K562 (cell line): ENCODE measurements at regions not wholly inside any gene's neighbourhood (a gene's known extent, or its start where the extent isn't known, plus 50 kb on each side); places are given as distances from the start of the nearest gene placed in this dataset.

Experiments used
- ATAC-seq: fragments of 200-7000 bp; cut with Tn5 transposase; 3 replicates; pipeline ENCODE4 v1.9.1; 2020; ENCODE audit warnings: moderate library complexity
- BruUV-seq: library from RNA; stranded (reverse); fragments of 400-500 nt; replicated peaks from 2 replicates; lab custom pipeline; 2021; lab: Mats Ljungman, UMichigan
- CTCF ChIA-PET: fragments of 300-600 bp; formaldehyde crosslinking; extraction: SDS; loops from one replicate; lab custom pipeline; 2021; ENCODE audit warnings: low intra/inter-chr PET ratio; lab: Yijun Ruan, JAX
- POLR2A ChIA-PET: fragments of 300-600, 350-650 bp; sonication (Branson Sonifier 250); formaldehyde crosslinking; extraction: SDS; loops from one replicate; lab custom pipeline; 2021; ENCODE audit warnings: antibody characterized with exemption, inconsistent platforms; lab: Yijun Ruan, JAX
- DNase-seq, 4 experiments: peaks; one replicate each; pipeline versions ENCODE4 v3.0.0 to v3.0.0-alpha.2; 2011 to 2018; ENCODE audit warnings: low spot score in 3 of 4, mixed read lengths in 3 of 4; ENCODE audit errors: extremely low read depth in 1 of 4
- FAIRE-seq: peaks from 2 replicates; lab custom pipeline; 2011; peaks lifted over from hg19 to GRCh38; lab: Jason Lieb, UNC
- H2AFZ ChIP-seq: 2 replicates; pipeline ENCODE4 v1.6.0; 2011; ENCODE audit warnings: low read depth, low read length, control low read depth, inconsistent platforms
- H3K27ac ChIP-seq: fragments of 200-600 bp; 3 replicates; pipeline ENCODE4 v1.8.0; 2011; ENCODE audit warnings: low read depth, mild to moderate bottlenecking, control low read depth, inconsistent platforms, low read length, moderate library complexity, mixed read lengths; ENCODE audit errors: extremely low read depth
- H3K27me3 ChIP-seq, 2 experiments: fragments of 300-600 bp in 1 of 2; 2 replicates in 1 of 2; 3 replicates in 1 of 2; pipeline versions ENCODE4 v1.6.0 to v1.8.0; 2011; ENCODE audit warnings: inconsistent platforms in 2 of 2, low read length in 2 of 2, mild to moderate bottlenecking in 1 of 2, mixed read lengths in 1 of 2, moderate library complexity in 1 of 2; ENCODE audit not compliant: control insufficient read depth in 2 of 2, insufficient read depth in 2 of 2
- H3K36me3 ChIP-seq: fragments of 300-600 bp; 3 replicates; pipeline ENCODE4 v1.8.0; 2011; ENCODE audit warnings: mild to moderate bottlenecking, low read length, inconsistent platforms; ENCODE audit not compliant: control insufficient read depth, insufficient read depth
- H3K4me1 ChIP-seq, 2 experiments: fragments of 200-600 bp in 1 of 2; replicated peaks in 1 of 2; 2 replicates in 1 of 2; 3 replicates in 1 of 2; pipeline versions ENCODE4 v1.5.1 to v1.8.0; 2011; ENCODE audit warnings: inconsistent platforms in 2 of 2, low read length in 2 of 2, mild to moderate bottlenecking in 1 of 2, mixed read lengths in 1 of 2, moderate library complexity in 1 of 2; ENCODE audit not compliant: control insufficient read depth in 2 of 2, insufficient read depth in 2 of 2
- H3K4me2 ChIP-seq: 2 replicates; pipeline ENCODE4 v1.6.1; 2011; ENCODE audit warnings: low read length, control low read depth, inconsistent platforms, mixed read lengths; ENCODE audit not compliant: insufficient read depth
- H3K4me3 ChIP-seq: fragments of 200-600 bp; sonication (generic), shearing (Covaris generic); 2 replicates; pipeline ENCODE4 v1.5.1; 2016; ENCODE audit warnings: control low read depth, inconsistent platforms
- H3K79me2 ChIP-seq: fragments of 200-600 bp; 3 replicates; pipeline ENCODE4 v1.8.0; 2011; ENCODE audit warnings: low read length, inconsistent platforms; ENCODE audit not compliant: control insufficient read depth, insufficient read depth
- H3K9ac ChIP-seq, 2 experiments: 2 replicates each; pipeline versions ENCODE4 v1.6.0 to v1.6.1; 2011; ENCODE audit warnings: low read depth in 2 of 2, low read length in 2 of 2, control low read depth in 1 of 2, inconsistent platforms in 1 of 2, mild to moderate bottlenecking in 1 of 2, mixed read lengths in 1 of 2; ENCODE audit not compliant: insufficient read depth in 1 of 2
- H3K9me1 ChIP-seq: one replicate; pipeline ENCODE4 v1.6.0; 2011; ENCODE audit warnings: inconsistent platforms, mild to moderate bottlenecking, low read length, moderate library complexity; ENCODE audit not compliant: control insufficient read depth, insufficient read depth
- H3K9me3 ChIP-seq: replicated peaks from 2 replicates; pipeline ENCODE4 v1.5.1; 2011; ENCODE audit warnings: low read depth, low read length, inconsistent platforms; ENCODE audit not compliant: control insufficient read depth, insufficient read depth
- H4K20me1 ChIP-seq: replicated peaks from 2 replicates; pipeline ENCODE4 v1.6.1; 2011; ENCODE audit warnings: low read length, inconsistent platforms, mixed read lengths; ENCODE audit not compliant: control insufficient read depth, insufficient read depth
- CXXC5 ChIP-seq: fragments of 250-450 bp; sonication (Bioruptor Pico); IDR thresholded peaks from 2 replicates; pipeline ENCODE4 v1.8.0; 2022; ENCODE audit warnings: inconsistent platforms, mild to moderate bottlenecking, moderate library complexity
- NFATC3 ChIP-seq: fragments of 450-650 bp; IDR thresholded peaks from 2 replicates; pipeline ENCODE4 v1.6.1; 2017; ENCODE audit warnings: mild to moderate bottlenecking
- RNF219 ChIP-seq: fragments of 250-450 bp; sonication (Bioruptor Pico); IDR thresholded peaks from 2 replicates; pipeline ENCODE4 v1.5.0; 2022; ENCODE audit warnings: mild to moderate bottlenecking
- SNIP1 ChIP-seq: fragments of 450-650 bp; IDR thresholded peaks from 2 replicates; pipeline ENCODE4 v1.7.1; 2017; ENCODE audit warnings: low read depth, mild to moderate bottlenecking
- TAL1 ChIP-seq: fragments of 450-650 bp; IDR thresholded peaks from 2 replicates; pipeline ENCODE4 v1.6.1; 2016; ENCODE audit warnings: mild to moderate bottlenecking
- THAP7 ChIP-seq: fragments of 250-450 bp; sonication (Bioruptor Pico); IDR thresholded peaks from 2 replicates; pipeline ENCODE4 v1.5.0; 2021
- THRA ChIP-seq: fragments of 450-650 bp; IDR thresholded peaks from 2 replicates; pipeline ENCODE4 v1.6.1; 2017; ENCODE audit warnings: mild to moderate bottlenecking, moderate library complexity
- U2AF2 ChIP-seq: fragments of 200-400 bp; formaldehyde crosslinking; optimal IDR thresholded peaks from 2 replicates; pipeline ENCODE3; 2017; ENCODE audit warnings: low read depth, mild to moderate bottlenecking, low read length
- WHSC1 ChIP-seq: IDR thresholded peaks from one replicate; pipeline ENCODE4 v1.6.1; 2012; ENCODE audit warnings: low read length, control low read depth, inconsistent platforms
- ZNF224 ChIP-seq: sonication (generic); formaldehyde crosslinking; IDR thresholded peaks from 2 replicates; pipeline ENCODE4 v1.8.0; 2022; ENCODE audit warnings: mild to moderate bottlenecking, missing genetic modification reagents
- WGBS: fragments of 100-300 bp; shearing (Covaris generic); methylation state at CpG from one replicate; pipeline ENCODE4 v1.1.6; 2016; ENCODE audit warnings: low coverage, mixed read lengths; ENCODE audit not compliant: insufficient coverage; ENCODE audit errors: missing lambda C conversion rate; 5-methylcytosine and 5-hydroxymethylcytosine counted together
- in situ Hi-C: fragments of 300-500 bp; cut with MboI; formaldehyde crosslinking; loops from 4 replicates; pipeline ENCODE4 v1.15.0; 2018; ENCODE audit warnings: inconsistent platforms, mixed read lengths
- intact Hi-C: fragments of 100-400 bp; cut with micrococcal nuclease; formaldehyde crosslinking; loops from 2 replicates; pipeline ENCODE4 v1.14.2; 2022

GRCh38 chr5:106189121-106189809, 1481.5 kb downstream of the EFNA5 start:
- TF ChIP-seq NFATC3 (no peak), RNF219 (no peak), CXXC5 (CRISPR knock-in tag) (no peak), SNIP1 (no peak), U2AF2 (no peak), TAL1 (no peak), THAP7 (CRISPR knock-in tag) (no peak), ZNF224 (CRISPR knock-in tag) (no peak), WHSC1 (no peak), THRA (no peak)
- CTCF ChIA-PET = no interaction called here

More at GRCh38 chr5:106189121-106189809, 1481.5 kb downstream of the EFNA5 start:
- H3K9ac ChIP-seq = no peak overlapping the region
- BruUV-seq = no TSS peak
- POLR2A ChIA-PET = no interaction called here
- DNase-seq (no peak), FAIRE-seq (no peak), ATAC-seq (no peak)
- no peaks in the 10 kb centered on the region for H3K4me1 ChIP-seq
- H3K27ac ChIP-seq = no peak overlapping the region
- intact Hi-C loops (no loop called here), in situ Hi-C loops (no loop called here)
- no peaks in the 10 kb centered on the region for H4K20me1 ChIP-seq
- no peaks in the 10 kb centered on the region for H3K36me3 ChIP-seq
- H3K27me3 ChIP-seq = no peaks in the 10 kb centered on the region
- no peaks in the 10 kb centered on the region for H3K79me2 ChIP-seq
- H3K9me3 ChIP-seq = peaks cover 2% of the 10 kb centered on the region; the same call in 1 of the 2 replicates
- no peaks in the 10 kb centered on the region for H3K9me1 ChIP-seq
- no peak overlapping the region for H3K4me2 ChIP-seq
- no peak overlapping the region for H3K4me3 ChIP-seq
- no peak overlapping the region for H2AFZ ChIP-seq
- WGBS = 5% methylated on average over 3 of the region's 3 CpGs
